Muscle of leg (tissue), 3 donors: ENCODE measurements at regions not wholly inside any gene's neighbourhood (a gene's known extent, or its start where the extent isn't known, plus 50 kb on each side); places are given as distances from the start of the nearest gene placed in this dataset.
A peak's percentile ranks its signal among the peaks of the same experiment; 100 is the strongest.

Experiments
- DNase-seq: peaks from one replicate; pipeline ENCODE4 v3.0.0; 2013
- H3K27ac ChIP-seq: one replicate; pipeline ENCODE4 v1.5.1; 2013; ENCODE audit warnings: mild to moderate bottlenecking, low read length, control low read depth
- H3K27me3 ChIP-seq: one replicate; pipeline ENCODE4 v1.6.1; 2013; ENCODE audit warnings: low read length; ENCODE audit not compliant: control insufficient read depth, insufficient read depth
- H3K36me3 ChIP-seq: one replicate; pipeline ENCODE4 v1.6.1; 2013; ENCODE audit warnings: low read length; ENCODE audit not compliant: control insufficient read depth, insufficient read depth
- H3K4me1 ChIP-seq: one replicate; pipeline ENCODE4 v1.6.1; 2013; ENCODE audit warnings: low read length; ENCODE audit not compliant: control insufficient read depth, insufficient read depth
- H3K4me3 ChIP-seq: one replicate; pipeline ENCODE4 v1.5.1; 2013; ENCODE audit warnings: low read length, control low read depth
- H3K9me3 ChIP-seq: replicated peaks from 2 replicates; pipeline ENCODE4 v1.6.1; 2013; ENCODE audit warnings: low read depth, low read length; ENCODE audit not compliant: control insufficient read depth
- WGBS: methylation state at CpG from one replicate; pipeline ENCODE4 v1.1.5; 2013; ENCODE audit warnings: missing lambda C conversion rate; ENCODE audit not compliant: insufficient coverage; 5-methylcytosine and 5-hydroxymethylcytosine counted together

- Histone ChIP-seq H3K27me3 (no peaks in the 10 kb centered on the region), H3K9me3 (no peaks in the 10 kb centered on the region), H3K36me3 (no peaks in the 10 kb centered on the region), H3K4me1 (peaks cover 7% of the 10 kb centered on the region), H3K4me3 (no peak overlapping the region), H3K27ac (no peak overlapping the region)
- no peak for DNase-seq
- 58% methylated on average over 5 of the region's 9 CpGs for WGBS
Observed at GRCh38 chr2:19244460-19245363, 113.7 kb downstream of the OSR1 start.

DNA sequence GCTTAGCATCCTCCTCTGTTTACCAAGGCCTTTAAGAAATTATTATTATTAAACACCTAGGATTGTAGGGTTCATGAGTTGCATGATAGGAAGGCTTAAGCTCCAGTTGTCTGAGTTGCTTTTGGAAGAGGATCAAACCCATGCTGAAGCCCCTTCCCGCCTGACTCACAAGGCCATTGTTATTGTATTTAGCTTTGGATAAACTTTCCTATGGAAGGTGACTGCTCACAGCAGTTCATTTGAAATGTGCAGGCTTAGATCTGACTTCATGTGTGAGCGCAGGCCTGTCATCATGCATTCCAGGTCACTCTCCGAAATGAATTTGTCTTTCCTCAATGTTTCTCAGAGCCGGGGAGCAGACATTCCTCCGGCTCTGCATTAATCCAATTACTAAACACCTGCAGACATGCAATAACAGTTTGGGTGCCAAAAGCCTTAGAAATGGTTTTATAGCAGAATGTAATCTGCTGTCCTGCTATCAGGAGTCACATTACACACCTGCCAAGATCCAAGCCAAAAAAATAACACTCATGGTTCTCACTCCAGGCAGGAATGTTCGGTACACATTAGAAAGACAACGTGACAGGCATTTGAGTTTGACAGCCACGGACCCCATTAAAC is 119.9 kb downstream of the OSR1 start:
- no peaks in the 10 kb centered on the region for H3K4me1 ChIP-seq
- H3K27ac ChIP-seq = no peak overlapping the region
- no peak overlapping the region for H3K4me3 ChIP-seq
- H3K36me3 ChIP-seq = no peaks in the 10 kb centered on the region
- no peaks in the 10 kb centered on the region for H3K27me3 ChIP-seq
- no peaks in the 10 kb centered on the region for H3K9me3 ChIP-seq
- WGBS = 51% methylated on average over 2 of the region's 8 CpGs
- no peak for DNase-seq

- no peak overlapping the region for H3K4me3 ChIP-seq
- no peaks in the 10 kb centered on the region for H3K36me3 ChIP-seq
- H3K27me3 ChIP-seq = no peaks in the 10 kb centered on the region
- DNase-seq = no peak
- H3K9me3 ChIP-seq = no peaks in the 10 kb centered on the region
- H3K4me1 ChIP-seq = no peaks in the 10 kb centered on the region
- 50% methylated on average over 1 of the region's 2 CpGs for WGBS
- H3K27ac ChIP-seq = no peak overlapping the region
Observed at GRCh38 chr2:19235308-19235707, 123.1 kb downstream of the OSR1 start.

- H3K4me1 ChIP-seq = no peaks in the 10 kb centered on the region
- H3K9me3 ChIP-seq = no peaks in the 10 kb centered on the region
- no peak overlapping the region for H3K4me3 ChIP-seq
- DNase-seq = no peak
- H3K27me3 ChIP-seq = no peaks in the 10 kb centered on the region
- no CpG with 5 or more reads among the region's 1 CpG for WGBS
- no peaks in the 10 kb centered on the region for H3K36me3 ChIP-seq
- no peak overlapping the region for H3K27ac ChIP-seq
Observed at GRCh38 chr2:19232312-19232711, 126.1 kb downstream of the OSR1 start.

- Histone ChIP-seq H3K4me3 (no peak overlapping the region), H3K36me3 (no peaks in the 10 kb centered on the region), H3K27ac (no peak overlapping the region), H3K9me3 (no peaks in the 10 kb centered on the region), H3K27me3 (no peaks in the 10 kb centered on the region), H3K4me1 (no peaks in the 10 kb centered on the region)
- no peak for DNase-seq
- WGBS = 90% methylated on average over 2 of the region's 2 CpGs
Observed at GRCh38 chr2:19231625-19232024, 126.8 kb downstream of the OSR1 start.

GRCh38 chr2:19230626-19231025 is 127.8 kb downstream of the OSR1 start:
- no peaks in the 10 kb centered on the region for H3K4me1 ChIP-seq
- peak; percentile 91 for DNase-seq
- no peak overlapping the region for H3K27ac ChIP-seq
- H3K4me3 ChIP-seq = no peak overlapping the region
- no peaks in the 10 kb centered on the region for H3K9me3 ChIP-seq
- 83% methylated on average over 1 of the region's 2 CpGs for WGBS
- H3K27me3 ChIP-seq = no peaks in the 10 kb centered on the region
- no peaks in the 10 kb centered on the region for H3K36me3 ChIP-seq

GRCh38 chr2:19228715-19229114 is 129.7 kb downstream of the OSR1 start:
- DNase-seq = no peak
- Histone ChIP-seq H3K27ac (no peak overlapping the region), H3K4me3 (no peak overlapping the region), H3K36me3 (no peaks in the 10 kb centered on the region), H3K27me3 (no peaks in the 10 kb centered on the region), H3K4me1 (no peaks in the 10 kb centered on the region), H3K9me3 (no peaks in the 10 kb centered on the region)
- 45% methylated on average over 1 of the region's 3 CpGs for WGBS

GRCh38 chr2:19228181-19228593 is 130.2 kb downstream of the OSR1 start:
- Histone ChIP-seq H3K27ac (no peak overlapping the region), H3K36me3 (no peaks in the 10 kb centered on the region), H3K4me1 (no peaks in the 10 kb centered on the region), H3K9me3 (no peaks in the 10 kb centered on the region), H3K4me3 (no peak overlapping the region), H3K27me3 (no peaks in the 10 kb centered on the region)
- no peak for DNase-seq
- 60% methylated on average over 3 of the region's 3 CpGs for WGBS

DNA sequence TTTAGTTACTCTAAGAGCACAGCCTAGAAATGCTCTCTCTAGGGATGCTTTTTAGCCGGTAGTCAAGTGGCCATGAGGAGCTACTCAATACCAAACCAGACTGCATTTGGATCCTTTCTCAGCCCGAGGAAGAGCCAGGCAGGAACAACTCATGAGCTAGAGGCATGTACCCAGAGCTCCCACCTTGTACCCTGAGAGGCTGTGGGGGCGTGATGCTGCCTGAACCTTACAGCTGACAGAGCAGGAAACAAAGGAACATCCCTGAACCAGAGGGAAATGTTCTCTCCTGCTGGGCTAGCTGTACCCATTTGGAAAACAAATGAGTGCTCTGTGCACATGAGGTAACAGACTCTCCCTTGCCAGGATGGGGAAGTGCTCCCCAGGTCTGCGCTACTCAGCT is 131.6 kb downstream of the OSR1 start:
- Histone ChIP-seq H3K9me3 (no peaks in the 10 kb centered on the region), H3K27me3 (no peaks in the 10 kb centered on the region), H3K36me3 (no peaks in the 10 kb centered on the region), H3K27ac (no peak overlapping the region), H3K4me1 (no peaks in the 10 kb centered on the region), H3K4me3 (no peak overlapping the region)
- DNase-seq = no peak
- 58% methylated on average over 3 of the region's 4 CpGs for WGBS

- 86% methylated on average over 3 of the region's 6 CpGs for WGBS
- Histone ChIP-seq H3K4me1 (no peaks in the 10 kb centered on the region), H3K9me3 (no peaks in the 10 kb centered on the region), H3K27ac (no peak overlapping the region), H3K4me3 (no peak overlapping the region), H3K36me3 (no peaks in the 10 kb centered on the region), H3K27me3 (no peaks in the 10 kb centered on the region)
- no peak for DNase-seq
Observed at GRCh38 chr2:19226386-19226785, 132.0 kb downstream of the OSR1 start.
